K562 (cell line): ENCODE measurements at regions not wholly inside any gene's neighbourhood (a gene's known extent, or its start where the extent isn't known, plus 50 kb on each side); places are given as distances from the start of the nearest gene placed in this dataset.

Experiments
- ATAC-seq: fragments of 200-7000 bp; cut with Tn5 transposase; 3 replicates; pipeline ENCODE4 v1.9.1; 2020; ENCODE audit warnings: moderate library complexity
- BruUV-seq: library from RNA; stranded (reverse); fragments of 400-500 nt; replicated peaks from 2 replicates; lab custom pipeline; 2021; lab: Mats Ljungman, UMichigan
- CTCF ChIA-PET: fragments of 300-600 bp; formaldehyde crosslinking; extraction: SDS; loops from one replicate; lab custom pipeline; 2021; ENCODE audit warnings: low intra/inter-chr PET ratio; lab: Yijun Ruan, JAX
- POLR2A ChIA-PET: fragments of 300-600, 350-650 bp; sonication (Branson Sonifier 250); formaldehyde crosslinking; extraction: SDS; loops from one replicate; lab custom pipeline; 2021; ENCODE audit warnings: antibody characterized with exemption, inconsistent platforms; lab: Yijun Ruan, JAX
- DNase-seq, 4 experiments: peaks; one replicate each; pipeline versions ENCODE4 v3.0.0 to v3.0.0-alpha.2; 2011 to 2018; ENCODE audit warnings: low spot score in 3 of 4, mixed read lengths in 3 of 4; ENCODE audit errors: extremely low read depth in 1 of 4
- FAIRE-seq: peaks from 2 replicates; lab custom pipeline; 2011; peaks lifted over from hg19 to GRCh38; lab: Jason Lieb, UNC
- H2AFZ ChIP-seq: 2 replicates; pipeline ENCODE4 v1.6.0; 2011; ENCODE audit warnings: low read depth, low read length, control low read depth, inconsistent platforms
- H3K27ac ChIP-seq: fragments of 200-600 bp; 3 replicates; pipeline ENCODE4 v1.8.0; 2011; ENCODE audit warnings: low read depth, mild to moderate bottlenecking, control low read depth, inconsistent platforms, low read length, moderate library complexity, mixed read lengths; ENCODE audit errors: extremely low read depth
- H3K27me3 ChIP-seq, 2 experiments: fragments of 300-600 bp in 1 of 2; 2 replicates in 1 of 2; 3 replicates in 1 of 2; pipeline versions ENCODE4 v1.6.0 to v1.8.0; 2011; ENCODE audit warnings: inconsistent platforms in 2 of 2, low read length in 2 of 2, mild to moderate bottlenecking in 1 of 2, mixed read lengths in 1 of 2, moderate library complexity in 1 of 2; ENCODE audit not compliant: control insufficient read depth in 2 of 2, insufficient read depth in 2 of 2
- H3K36me3 ChIP-seq: fragments of 300-600 bp; 3 replicates; pipeline ENCODE4 v1.8.0; 2011; ENCODE audit warnings: mild to moderate bottlenecking, low read length, inconsistent platforms; ENCODE audit not compliant: control insufficient read depth, insufficient read depth
- H3K4me1 ChIP-seq, 2 experiments: fragments of 200-600 bp in 1 of 2; replicated peaks in 1 of 2; 2 replicates in 1 of 2; 3 replicates in 1 of 2; pipeline versions ENCODE4 v1.5.1 to v1.8.0; 2011; ENCODE audit warnings: inconsistent platforms in 2 of 2, low read length in 2 of 2, mild to moderate bottlenecking in 1 of 2, mixed read lengths in 1 of 2, moderate library complexity in 1 of 2; ENCODE audit not compliant: control insufficient read depth in 2 of 2, insufficient read depth in 2 of 2
- H3K4me2 ChIP-seq: 2 replicates; pipeline ENCODE4 v1.6.1; 2011; ENCODE audit warnings: low read length, control low read depth, inconsistent platforms, mixed read lengths; ENCODE audit not compliant: insufficient read depth
- H3K4me3 ChIP-seq: fragments of 200-600 bp; sonication (generic), shearing (Covaris generic); 2 replicates; pipeline ENCODE4 v1.5.1; 2016; ENCODE audit warnings: control low read depth, inconsistent platforms
- H3K79me2 ChIP-seq: fragments of 200-600 bp; 3 replicates; pipeline ENCODE4 v1.8.0; 2011; ENCODE audit warnings: low read length, inconsistent platforms; ENCODE audit not compliant: control insufficient read depth, insufficient read depth
- H3K9ac ChIP-seq, 2 experiments: 2 replicates each; pipeline versions ENCODE4 v1.6.0 to v1.6.1; 2011; ENCODE audit warnings: low read depth in 2 of 2, low read length in 2 of 2, control low read depth in 1 of 2, inconsistent platforms in 1 of 2, mild to moderate bottlenecking in 1 of 2, mixed read lengths in 1 of 2; ENCODE audit not compliant: insufficient read depth in 1 of 2
- H3K9me1 ChIP-seq: one replicate; pipeline ENCODE4 v1.6.0; 2011; ENCODE audit warnings: inconsistent platforms, mild to moderate bottlenecking, low read length, moderate library complexity; ENCODE audit not compliant: control insufficient read depth, insufficient read depth
- H3K9me3 ChIP-seq: replicated peaks from 2 replicates; pipeline ENCODE4 v1.5.1; 2011; ENCODE audit warnings: low read depth, low read length, inconsistent platforms; ENCODE audit not compliant: control insufficient read depth, insufficient read depth
- H4K20me1 ChIP-seq: replicated peaks from 2 replicates; pipeline ENCODE4 v1.6.1; 2011; ENCODE audit warnings: low read length, inconsistent platforms, mixed read lengths; ENCODE audit not compliant: control insufficient read depth, insufficient read depth
- ARID2 ChIP-seq: fragments of 450-650 bp; IDR thresholded peaks from 2 replicates; pipeline ENCODE4 v1.6.1; 2017; ENCODE audit warnings: antibody characterized with exemption, mild to moderate bottlenecking
- CEBPG ChIP-seq, 3 experiments: fragments of 200-800 bp in 1 of 3; sonication (Bioruptor generic) in 1 of 3; sonication (generic) in 1 of 3; formaldehyde crosslinking in 1 of 3; IDR thresholded peaks in 2 of 3; conservative IDR thresholded peaks in 1 of 3; 2 replicates each; pipeline versions ENCODE4 v1.6.1 to v1.8.0; 2016 to 2022; ENCODE audit warnings: missing compliant biosample characterization in 2 of 3, missing genetic modification characterization in 2 of 3, mild to moderate bottlenecking in 1 of 3, missing genetic modification reagents in 1 of 3
- EHMT2 ChIP-seq: fragments of 450-650 bp; IDR thresholded peaks from 2 replicates; pipeline ENCODE4 v1.6.1; 2018; ENCODE audit warnings: antibody characterized with exemption
- IRF2 ChIP-seq: sonication (generic); formaldehyde crosslinking; IDR thresholded peaks from 2 replicates; pipeline ENCODE4 v1.8.1; 2022; ENCODE audit warnings: mild to moderate bottlenecking, missing genetic modification reagents
- KAT7 ChIP-seq: sonication (generic); formaldehyde crosslinking; IDR thresholded peaks from 2 replicates; pipeline ENCODE4 v1.8.0; 2022; ENCODE audit warnings: missing genetic modification reagents, mild to moderate bottlenecking, borderline replicate concordance
- KDM5B ChIP-seq: fragments of 200-600 bp; sonication (generic); IDR thresholded peaks from 2 replicates; pipeline ENCODE4 v1.6.1; 2012; ENCODE audit warnings: low read depth, mild to moderate bottlenecking, moderate library complexity, low read length, control low read depth, inconsistent platforms; ENCODE audit not compliant: insufficient replicate concordance
- MAFG ChIP-seq: fragments of 450-650 bp; conservative IDR thresholded peaks from 2 replicates; pipeline ENCODE4 v1.6.1; 2016; ENCODE audit warnings: missing genetic modification characterization, missing compliant biosample characterization
- RBM22 ChIP-seq: fragments of 200-400 bp; formaldehyde crosslinking; IDR thresholded peaks from 2 replicates; pipeline ENCODE4 v1.6.1; 2018; ENCODE audit warnings: low read length, low read depth; ENCODE audit not compliant: poor library complexity, severe bottlenecking
- RHOXF2B ChIP-seq: fragments of 250-450 bp; sonication (Bioruptor Pico); conservative IDR thresholded peaks from 2 replicates; pipeline ENCODE4 v1.5.1; 2021
- SRSF1 ChIP-seq: fragments of 200-400 bp; formaldehyde crosslinking; IDR thresholded peaks from 2 replicates; pipeline ENCODE4 v1.6.1; 2017; ENCODE audit warnings: mild to moderate bottlenecking, low read depth, low read length, moderate library complexity
- TCF3 ChIP-seq: sonication (generic); formaldehyde crosslinking; IDR thresholded peaks from 2 replicates; pipeline ENCODE4 v1.4.0; 2020; ENCODE audit warnings: mild to moderate bottlenecking, missing genetic modification reagents
- ZEB2 ChIP-seq: fragments of 450-650 bp; IDR thresholded peaks from 2 replicates; pipeline ENCODE4 v1.6.1; 2016
- ZNF431 ChIP-seq: sonication (generic); formaldehyde crosslinking; IDR thresholded peaks from 2 replicates; pipeline ENCODE4 v1.8.0; 2022; ENCODE audit warnings: mild to moderate bottlenecking, missing genetic modification reagents
- WGBS: fragments of 100-300 bp; shearing (Covaris generic); methylation state at CpG from one replicate; pipeline ENCODE4 v1.1.6; 2016; ENCODE audit warnings: low coverage, mixed read lengths; ENCODE audit not compliant: insufficient coverage; ENCODE audit errors: missing lambda C conversion rate; 5-methylcytosine and 5-hydroxymethylcytosine counted together
- in situ Hi-C: fragments of 300-500 bp; cut with MboI; formaldehyde crosslinking; loops from 4 replicates; pipeline ENCODE4 v1.15.0; 2018; ENCODE audit warnings: inconsistent platforms, mixed read lengths
- intact Hi-C: fragments of 100-400 bp; cut with micrococcal nuclease; formaldehyde crosslinking; loops from 2 replicates; pipeline ENCODE4 v1.14.2; 2022
- TF ChIP-seq, protein P1 (sequence below), 2 experiments: fragments of 150-350 bp in 1 of 2; IDR thresholded peaks; 2 replicates each; pipeline ENCODE4 v1.6.1; 2012 to 2016; ENCODE audit warnings: low read depth in 2 of 2, low read length in 2 of 2, mild to moderate bottlenecking in 1 of 2, moderate library complexity in 1 of 2
- TF ChIP-seq, protein P2 (sequence below): fragments of 250-450 bp; sonication (Bioruptor Pico); IDR thresholded peaks from 2 replicates; pipeline ENCODE4 v1.4.0; 2020; ENCODE audit warnings: mild to moderate bottlenecking, moderate library complexity

DNA sequence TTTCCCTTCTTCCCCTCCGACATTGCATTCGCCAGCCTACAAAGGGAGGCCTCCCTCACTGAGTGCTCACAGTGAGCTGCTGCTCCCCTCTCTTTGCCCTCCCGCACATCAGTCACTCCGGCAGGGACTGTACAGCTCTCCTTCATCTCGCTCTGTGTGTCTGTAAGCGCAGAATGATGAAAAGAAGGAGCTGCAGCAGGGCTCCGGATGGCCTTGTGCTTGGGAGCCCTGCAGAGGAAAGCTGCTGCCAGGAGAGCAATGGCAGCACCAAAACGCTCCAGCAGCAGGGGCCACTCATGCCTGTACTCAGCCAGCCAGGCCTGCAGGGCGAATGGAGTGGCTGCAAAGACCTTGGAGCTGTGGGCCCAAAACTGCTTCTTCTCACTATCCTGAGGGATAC, 107.0 kb upstream of the NSMCE3 start:
- no peak for DNase-seq
- ChIA-PET POLR2A (no interaction called here), CTCF (no interaction called here)
- peaks cover 0 to 17% of the 10 kb centered on the region in 2 experiments; a peak in 2 of 5 replicates for H3K27me3 ChIP-seq
- no TSS peak for BruUV-seq
- no peaks in the 10 kb centered on the region for H3K36me3 ChIP-seq
- no peaks in the 10 kb centered on the region for H3K9me1 ChIP-seq
- ATAC-seq = no peak
- no peak overlapping the region for H3K27ac ChIP-seq
- H3K4me2 ChIP-seq = no peak overlapping the region
- in situ Hi-C loops (no loop called here), intact Hi-C loops (no loop called here)
- H3K9me3 ChIP-seq = no peaks in the 10 kb centered on the region
- H3K4me3 ChIP-seq = no peak overlapping the region
- no peak overlapping the region for H2AFZ ChIP-seq
- WGBS = 1% methylated on average over 8 of the region's 9 CpGs
- no peaks in the 10 kb centered on the region for H3K4me1 ChIP-seq
- no peak overlapping the region for H3K9ac ChIP-seq
- H3K79me2 ChIP-seq = no peaks in the 10 kb centered on the region
- no peak for FAIRE-seq
- no peaks in the 10 kb centered on the region for H4K20me1 ChIP-seq
- TF ChIP-seq ZNF431 (CRISPR knock-in tag) (no peak), IRF2 (CRISPR knock-in tag) (no peak), RHOXF2B (CRISPR knock-in tag) (no peak), KAT7 (no peak), TCF3 (CRISPR knock-in tag) (no peak), SRSF1 (no peak), KDM5B (no peak), ARID2 (no peak), EHMT2 (no peak), ZEB2 (no peak), RBM22 (no peak), MAFG (tag) (no peak), CEBPG (CRISPR knock-in tag; IDR thresholded peaks at IDR 0.05) (no peak), CEBPG (tag; conservative IDR thresholded peaks at IDR 0.05 in 1 of 2, IDR thresholded peaks at IDR 0.05 in 1 of 2) (no peak)
- TF ChIP-seq, protein P1, sequence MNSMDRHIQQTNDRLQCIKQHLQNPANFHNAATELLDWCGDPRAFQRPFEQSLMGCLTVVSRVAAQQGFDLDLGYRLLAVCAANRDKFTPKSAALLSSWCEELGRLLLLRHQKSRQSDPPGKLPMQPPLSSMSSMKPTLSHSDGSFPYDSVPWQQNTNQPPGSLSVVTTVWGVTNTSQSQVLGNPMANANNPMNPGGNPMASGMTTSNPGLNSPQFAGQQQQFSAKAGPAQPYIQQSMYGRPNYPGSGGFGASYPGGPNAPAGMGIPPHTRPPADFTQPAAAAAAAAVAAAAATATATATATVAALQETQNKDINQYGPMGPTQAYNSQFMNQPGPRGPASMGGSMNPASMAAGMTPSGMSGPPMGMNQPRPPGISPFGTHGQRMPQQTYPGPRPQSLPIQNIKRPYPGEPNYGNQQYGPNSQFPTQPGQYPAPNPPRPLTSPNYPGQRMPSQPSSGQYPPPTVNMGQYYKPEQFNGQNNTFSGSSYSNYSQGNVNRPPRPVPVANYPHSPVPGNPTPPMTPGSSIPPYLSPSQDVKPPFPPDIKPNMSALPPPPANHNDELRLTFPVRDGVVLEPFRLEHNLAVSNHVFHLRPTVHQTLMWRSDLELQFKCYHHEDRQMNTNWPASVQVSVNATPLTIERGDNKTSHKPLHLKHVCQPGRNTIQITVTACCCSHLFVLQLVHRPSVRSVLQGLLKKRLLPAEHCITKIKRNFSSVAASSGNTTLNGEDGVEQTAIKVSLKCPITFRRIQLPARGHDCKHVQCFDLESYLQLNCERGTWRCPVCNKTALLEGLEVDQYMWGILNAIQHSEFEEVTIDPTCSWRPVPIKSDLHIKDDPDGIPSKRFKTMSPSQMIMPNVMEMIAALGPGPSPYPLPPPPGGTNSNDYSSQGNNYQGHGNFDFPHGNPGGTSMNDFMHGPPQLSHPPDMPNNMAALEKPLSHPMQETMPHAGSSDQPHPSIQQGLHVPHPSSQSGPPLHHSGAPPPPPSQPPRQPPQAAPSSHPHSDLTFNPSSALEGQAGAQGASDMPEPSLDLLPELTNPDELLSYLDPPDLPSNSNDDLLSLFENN (IDR thresholded peaks at IDR 0.05; ENCODE audit: low read depth in 2 of 2, low read length in 2 of 2) = no peak
- TF ChIP-seq, protein P2, sequence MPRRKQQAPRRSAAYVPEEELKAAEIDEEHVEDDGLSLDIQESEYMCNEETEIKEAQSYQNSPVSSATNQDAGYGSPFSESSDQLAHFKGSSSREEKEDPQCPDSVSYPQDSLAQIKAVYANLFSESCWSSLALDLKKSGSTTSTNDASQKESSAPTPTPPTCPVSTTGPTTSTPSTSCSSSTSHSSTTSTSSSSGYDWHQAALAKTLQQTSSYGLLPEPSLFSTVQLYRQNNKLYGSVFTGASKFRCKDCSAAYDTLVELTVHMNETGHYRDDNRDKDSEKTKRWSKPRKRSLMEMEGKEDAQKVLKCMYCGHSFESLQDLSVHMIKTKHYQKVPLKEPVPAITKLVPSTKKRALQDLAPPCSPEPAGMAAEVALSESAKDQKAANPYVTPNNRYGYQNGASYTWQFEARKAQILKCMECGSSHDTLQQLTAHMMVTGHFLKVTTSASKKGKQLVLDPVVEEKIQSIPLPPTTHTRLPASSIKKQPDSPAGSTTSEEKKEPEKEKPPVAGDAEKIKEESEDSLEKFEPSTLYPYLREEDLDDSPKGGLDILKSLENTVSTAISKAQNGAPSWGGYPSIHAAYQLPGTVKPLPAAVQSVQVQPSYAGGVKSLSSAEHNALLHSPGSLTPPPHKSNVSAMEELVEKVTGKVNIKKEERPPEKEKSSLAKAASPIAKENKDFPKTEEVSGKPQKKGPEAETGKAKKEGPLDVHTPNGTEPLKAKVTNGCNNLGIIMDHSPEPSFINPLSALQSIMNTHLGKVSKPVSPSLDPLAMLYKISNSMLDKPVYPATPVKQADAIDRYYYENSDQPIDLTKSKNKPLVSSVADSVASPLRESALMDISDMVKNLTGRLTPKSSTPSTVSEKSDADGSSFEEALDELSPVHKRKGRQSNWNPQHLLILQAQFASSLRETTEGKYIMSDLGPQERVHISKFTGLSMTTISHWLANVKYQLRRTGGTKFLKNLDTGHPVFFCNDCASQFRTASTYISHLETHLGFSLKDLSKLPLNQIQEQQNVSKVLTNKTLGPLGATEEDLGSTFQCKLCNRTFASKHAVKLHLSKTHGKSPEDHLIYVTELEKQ = no peak
